Umbilical cord (tissue), 1 donor: ENCODE measurements at regions not wholly inside any gene's neighbourhood (a gene's known extent, or its start where the extent isn't known, plus 50 kb on each side); places are given as distances from the start of the nearest gene placed in this dataset.

Experiments used
- DNase-seq: peaks from one replicate; pipeline ENCODE4 v3.0.0-alpha.2; 2015; ENCODE audit warnings: low spot score

- DNase-seq, result no peak
Measured at GRCh38 chr5:167247816-167248215, 1043.6 kb upstream of the WWC1 start.

DNA sequence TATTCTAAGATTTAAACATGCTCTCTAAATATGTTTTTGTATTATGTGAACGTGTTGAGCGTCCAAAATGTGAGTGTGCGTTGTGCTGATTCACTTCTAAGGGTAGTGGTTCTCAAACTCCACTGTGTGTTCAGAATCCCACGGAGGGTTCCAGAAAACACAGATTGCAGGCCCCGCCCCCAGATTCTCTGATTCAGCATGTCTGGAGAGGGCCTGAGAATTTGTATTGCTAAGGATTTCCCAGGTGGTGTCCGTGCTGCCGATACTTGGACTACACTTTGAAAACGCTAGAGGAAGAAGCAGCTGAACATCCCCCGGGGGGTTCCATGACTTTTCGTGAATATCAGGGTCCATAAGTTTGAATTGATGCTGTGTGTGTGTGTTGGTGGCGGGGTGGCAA, 1043.2 kb upstream of the WWC1 start:
- DNase-seq, result no peak

DNA sequence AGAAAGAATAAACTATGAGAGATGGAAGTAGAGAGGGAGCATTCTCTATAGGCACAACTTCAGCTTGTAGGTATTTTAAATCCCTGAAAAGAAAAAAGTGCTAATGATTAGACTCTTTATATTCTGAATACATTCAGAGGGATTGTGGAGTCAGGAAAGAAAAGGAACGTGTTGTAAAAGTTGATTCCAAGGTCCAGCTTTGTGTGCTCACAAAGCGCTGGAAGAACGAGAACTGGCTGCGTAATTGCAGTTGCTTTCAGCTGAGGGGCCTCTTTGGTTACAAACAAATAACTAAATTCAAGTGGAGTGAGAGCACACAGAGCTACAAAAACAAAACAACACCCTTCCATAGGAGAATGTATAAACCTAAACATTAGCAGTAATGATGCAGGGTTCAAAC, 1040.4 kb upstream of the WWC1 start:
- no peak for DNase-seq

- DNase-seq, result no peak
Measured at GRCh38 chr5:167254132-167254531, 1037.3 kb upstream of the WWC1 start.

GRCh38 chr5:167255926-167256325, 1035.5 kb upstream of the WWC1 start:
- no peak for DNase-seq

- DNase-seq, result no peak
Measured at GRCh38 chr5:167259806-167260205, 1031.6 kb upstream of the WWC1 start.

- no peak for DNase-seq
Measured at GRCh38 chr5:167261309-167262100, 1029.9 kb upstream of the WWC1 start.

- DNase-seq, result no peak
Measured at GRCh38 chr5:167263185-167263584, 1028.3 kb upstream of the WWC1 start.

DNA sequence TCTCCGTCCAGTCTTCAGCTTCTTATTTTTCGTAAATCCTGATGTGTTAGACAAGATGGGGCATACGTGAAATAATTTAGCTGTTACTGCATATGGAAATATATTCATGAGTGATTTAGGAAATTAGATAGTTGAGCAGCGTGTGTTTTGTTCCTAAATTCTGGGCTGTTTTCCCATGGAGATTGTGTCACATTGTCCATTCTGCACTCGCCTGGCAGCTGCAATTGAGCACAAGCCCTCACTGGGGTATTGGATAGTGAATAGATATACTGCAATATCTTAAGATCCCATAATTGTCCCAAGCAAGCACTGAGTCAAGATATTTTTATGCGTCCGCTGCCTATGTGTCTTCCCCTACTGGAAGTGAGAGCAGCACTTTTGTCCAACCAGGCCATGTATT, 1027.1 kb upstream of the WWC1 start:
- DNase-seq, result no peak

DNA sequence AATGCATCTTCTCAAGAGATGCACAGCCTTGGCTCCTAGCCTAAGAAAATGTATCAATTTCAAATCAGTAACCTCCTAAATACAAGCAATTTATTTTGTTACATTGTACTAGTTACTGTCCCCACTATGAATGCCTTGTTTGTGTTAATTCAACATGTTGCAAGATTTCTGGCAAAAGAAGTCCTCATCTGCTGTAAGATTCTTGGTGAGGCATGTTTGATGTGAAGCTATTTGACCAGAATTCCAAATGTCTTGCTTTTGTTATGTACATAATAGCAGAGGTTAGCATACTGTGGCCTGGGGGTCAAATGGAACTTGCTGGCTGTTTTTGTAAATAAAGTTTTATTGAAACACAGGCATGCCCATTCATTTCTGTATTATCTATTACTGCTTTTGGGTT, 1023.1 kb upstream of the WWC1 start:
- DNase-seq, result no peak

GRCh38 chr5:167269146-167269545, 1022.3 kb upstream of the WWC1 start:
- peak; percentile 12 for DNase-seq

DNA sequence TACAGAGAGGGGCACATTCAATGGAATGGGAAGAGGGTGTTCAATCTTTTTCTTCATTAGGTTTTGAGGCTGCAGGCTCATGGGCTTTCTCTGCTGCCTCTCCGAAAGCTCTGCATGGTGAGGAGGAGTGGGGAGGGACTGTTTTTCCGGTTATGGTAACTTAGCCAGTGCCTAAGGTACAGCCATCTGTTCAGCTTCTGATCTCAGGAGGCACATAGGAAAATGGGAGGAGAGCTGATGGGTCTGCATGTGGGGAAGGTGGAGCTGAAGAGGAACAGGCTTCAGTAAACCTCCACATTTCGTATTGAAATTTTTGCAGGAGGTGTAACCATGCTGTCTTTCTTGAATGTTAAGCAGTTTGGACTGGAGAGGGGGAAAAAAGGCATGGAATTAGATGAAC, 1020.4 kb upstream of the WWC1 start:
- no peak for DNase-seq

- no peak for DNase-seq
Measured at GRCh38 chr5:167271511-167271910, 1019.9 kb upstream of the WWC1 start.

DNA sequence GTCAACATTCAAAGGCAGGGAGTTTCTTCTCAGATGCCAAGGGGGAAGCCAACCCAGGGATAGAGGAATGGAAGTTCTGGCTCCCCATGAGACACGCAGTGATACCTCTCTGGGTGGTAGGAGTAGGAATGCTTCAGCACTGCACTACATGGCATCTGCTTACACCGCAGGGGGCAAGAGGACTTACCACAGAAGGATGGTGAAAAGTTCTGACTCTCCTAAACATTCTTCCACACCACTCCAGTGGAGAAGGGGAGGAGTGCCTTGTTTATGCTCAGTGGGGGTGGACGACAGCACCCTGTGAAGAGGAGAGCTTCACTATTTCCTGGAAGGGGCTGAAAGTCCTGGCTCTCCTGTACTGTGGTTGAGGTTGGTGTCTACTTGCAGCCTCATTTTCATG, 1011.3 kb upstream of the WWC1 start:
- no peak for DNase-seq

DNA sequence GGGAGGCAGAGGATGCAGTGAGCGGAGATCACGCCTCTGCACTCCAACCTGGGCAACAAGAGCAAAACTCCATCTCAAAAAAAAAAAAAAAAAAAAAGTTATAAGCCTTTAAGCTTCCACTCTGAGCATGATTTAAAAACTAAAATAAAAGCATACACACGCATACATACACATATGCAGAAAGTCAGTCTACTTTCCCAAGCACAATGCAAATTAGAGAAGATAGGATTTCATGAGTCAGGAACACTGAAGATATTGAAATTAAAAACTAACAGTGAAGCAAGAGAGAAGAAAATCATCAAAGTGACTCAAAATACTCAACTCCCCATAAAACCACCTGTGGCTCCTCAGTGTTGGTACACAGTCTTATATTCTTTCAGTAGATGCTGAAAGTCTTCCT, 1009.5 kb upstream of the WWC1 start:
- DNase-seq, result no peak

GRCh38 chr5:167283691-167284090, 1007.8 kb upstream of the WWC1 start:
- DNase-seq, result no peak

DNA sequence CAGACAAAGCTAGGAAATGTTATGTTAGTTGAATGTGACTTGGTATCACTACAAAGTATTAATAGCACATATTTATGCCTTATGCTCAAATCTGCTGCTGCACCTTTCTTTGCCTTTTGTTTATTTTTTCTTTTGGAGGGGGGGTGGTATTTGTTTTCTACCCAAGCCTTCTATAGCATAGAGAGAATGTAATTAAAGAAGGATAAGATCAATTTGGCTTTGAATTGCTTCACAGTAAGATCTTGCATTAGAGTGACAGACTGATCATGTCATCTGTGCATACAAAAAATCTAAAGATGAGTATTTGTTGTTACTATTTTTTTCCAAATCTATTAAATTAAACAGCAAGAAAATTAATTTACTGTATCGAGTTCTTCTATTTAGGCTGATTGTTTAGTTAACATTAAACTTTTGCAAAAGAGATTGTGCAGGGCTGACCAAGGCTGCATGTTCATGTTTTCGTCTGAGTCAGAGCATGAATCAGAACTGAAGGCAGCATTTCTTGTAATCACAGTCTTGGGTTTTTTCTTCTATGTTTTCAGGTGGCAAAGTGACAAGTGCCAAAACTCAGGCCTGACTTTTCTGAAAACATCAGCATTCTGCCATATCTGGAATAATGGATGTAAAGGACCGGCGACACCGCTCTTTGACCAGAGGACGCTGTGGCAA, 1007.1 kb upstream of the WWC1 start:
- DNase-seq, result peak; percentile 27

- no peak for DNase-seq
Measured at GRCh38 chr5:167285591-167285990, 1005.9 kb upstream of the WWC1 start.

DNA sequence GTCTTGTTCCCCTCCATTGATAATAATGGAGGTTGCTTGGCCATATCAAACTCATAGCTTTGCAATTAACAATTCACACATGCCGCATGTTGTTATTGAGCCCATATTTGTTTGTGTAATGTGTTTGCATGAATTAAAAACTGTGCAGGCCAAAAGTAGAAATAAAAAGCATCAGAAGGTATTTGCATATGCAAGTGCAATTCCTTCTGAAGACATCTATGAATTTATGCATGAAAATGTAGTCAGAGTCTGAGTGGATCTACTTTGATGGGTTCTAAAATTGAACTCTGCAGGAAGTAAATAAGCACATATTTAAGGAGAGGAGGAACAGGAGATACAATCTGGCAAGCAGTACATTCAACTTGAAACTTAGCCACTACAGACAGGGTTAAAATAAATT, 1004.6 kb upstream of the WWC1 start:
- DNase-seq, result no peak

DNA sequence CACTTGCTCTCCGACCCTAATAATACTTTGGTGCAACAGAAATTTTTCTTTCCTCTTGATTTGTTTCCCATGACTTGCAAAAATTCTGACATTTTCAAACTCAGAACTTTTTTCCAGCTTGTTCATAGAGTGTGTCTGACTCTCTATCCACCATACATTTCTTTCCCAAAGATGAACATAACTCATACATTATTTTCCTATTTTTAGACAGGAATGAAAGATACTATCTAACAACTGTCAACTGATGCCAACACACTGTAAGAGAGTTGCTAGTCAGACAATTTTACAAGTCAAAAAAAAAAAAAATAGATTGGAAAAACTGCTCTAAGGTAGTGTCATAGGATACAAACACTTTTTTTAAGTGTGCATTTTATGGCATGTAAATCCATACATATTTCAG, 1001.0 kb upstream of the WWC1 start:
- no peak for DNase-seq

DNA sequence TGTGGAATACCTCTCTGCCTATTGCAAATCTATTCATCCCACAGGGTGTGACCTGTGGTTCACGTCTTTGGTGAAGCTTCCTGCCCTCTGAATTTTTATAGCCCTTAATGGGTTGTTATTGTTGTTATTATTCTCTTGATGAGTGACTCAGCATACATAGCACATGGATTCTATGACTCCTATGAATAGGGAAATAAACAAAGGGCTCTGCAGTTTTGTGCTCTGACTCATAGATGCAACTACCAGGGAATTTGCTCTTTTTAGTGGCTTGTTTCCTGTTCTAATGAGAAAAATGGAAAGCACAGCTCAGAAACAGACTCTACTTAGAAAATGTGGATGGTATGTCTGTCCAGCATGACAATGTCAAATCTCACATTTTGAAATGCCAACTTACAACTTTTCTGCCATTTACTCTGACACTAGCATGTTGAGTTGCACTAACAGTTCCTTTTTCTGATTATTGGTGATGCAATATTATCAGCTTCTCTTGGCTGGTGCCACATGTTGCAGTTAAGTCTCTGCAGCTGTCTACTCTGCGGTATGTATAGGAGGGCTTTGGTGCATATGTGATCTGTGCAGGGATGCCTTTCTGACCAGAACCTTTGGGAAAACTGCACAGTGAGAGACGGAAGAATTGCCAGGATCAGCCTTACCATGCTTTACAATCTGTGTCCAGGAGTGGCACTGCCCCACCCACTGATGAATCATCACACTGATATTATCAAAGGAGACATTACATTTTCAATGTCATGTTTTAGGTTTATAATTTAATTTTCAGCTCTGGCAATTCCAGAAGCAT, 996.4 kb upstream of the WWC1 start:
- DNase-seq, result peak; percentile 75

GRCh38 chr5:167295681-167296005, 995.8 kb upstream of the WWC1 start:
- DNase-seq, result peak; percentile 5

DNA sequence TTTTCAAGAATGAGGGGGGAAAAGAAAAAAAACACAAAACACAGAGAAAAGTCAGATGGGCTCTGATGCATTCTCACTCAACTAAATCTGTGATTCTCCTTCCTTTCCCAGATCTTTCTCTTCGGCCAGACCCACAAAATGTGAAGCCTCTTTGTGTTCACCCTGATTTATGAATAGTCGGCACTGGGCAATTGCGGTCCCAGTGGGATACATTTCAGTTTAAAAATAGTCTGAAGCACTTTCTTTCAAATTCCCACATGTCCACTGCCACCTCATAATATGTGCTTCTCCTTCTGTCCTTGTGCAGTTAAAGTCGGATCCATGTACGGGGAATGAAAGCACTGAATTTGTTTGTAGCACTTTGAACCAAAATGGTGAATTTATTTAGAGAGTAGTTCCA, 995.4 kb upstream of the WWC1 start:
- peak; percentile 5 for DNase-seq
